CD4-positive, alpha-beta T cell treated with Interleukin-4 for 1 hour (primary cell): ENCODE measurements at regions not wholly inside any gene's neighbourhood (a gene's known extent, or its start where the extent isn't known, plus 50 kb on each side); places are given as distances from the start of the nearest gene placed in this dataset.

Experiments
- DNase-seq, 2 donors: peaks; one replicate each; pipeline ENCODE4 v3.0.0-alpha.2; 2020 to 2022

DNA sequence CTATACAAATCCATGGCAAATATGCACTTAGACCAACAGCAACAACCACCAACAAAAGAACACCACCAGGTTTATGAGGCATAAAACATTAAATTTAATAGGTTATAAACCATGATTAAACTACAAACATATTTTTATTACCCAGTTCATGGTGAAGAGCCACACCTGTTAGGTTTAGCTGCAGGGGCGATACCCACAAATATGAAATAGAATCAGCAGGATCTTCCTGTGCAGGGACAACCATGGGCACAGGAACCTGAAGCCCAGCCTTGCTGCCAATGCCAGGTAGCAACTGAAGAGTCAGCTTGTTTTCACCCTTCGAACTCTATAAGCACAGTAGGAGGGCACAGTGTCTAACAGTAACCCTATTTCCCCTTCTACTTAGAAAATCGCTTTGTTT lies 675.0 kb downstream of the SATB2 start:
- no peak for DNase-seq

DNA sequence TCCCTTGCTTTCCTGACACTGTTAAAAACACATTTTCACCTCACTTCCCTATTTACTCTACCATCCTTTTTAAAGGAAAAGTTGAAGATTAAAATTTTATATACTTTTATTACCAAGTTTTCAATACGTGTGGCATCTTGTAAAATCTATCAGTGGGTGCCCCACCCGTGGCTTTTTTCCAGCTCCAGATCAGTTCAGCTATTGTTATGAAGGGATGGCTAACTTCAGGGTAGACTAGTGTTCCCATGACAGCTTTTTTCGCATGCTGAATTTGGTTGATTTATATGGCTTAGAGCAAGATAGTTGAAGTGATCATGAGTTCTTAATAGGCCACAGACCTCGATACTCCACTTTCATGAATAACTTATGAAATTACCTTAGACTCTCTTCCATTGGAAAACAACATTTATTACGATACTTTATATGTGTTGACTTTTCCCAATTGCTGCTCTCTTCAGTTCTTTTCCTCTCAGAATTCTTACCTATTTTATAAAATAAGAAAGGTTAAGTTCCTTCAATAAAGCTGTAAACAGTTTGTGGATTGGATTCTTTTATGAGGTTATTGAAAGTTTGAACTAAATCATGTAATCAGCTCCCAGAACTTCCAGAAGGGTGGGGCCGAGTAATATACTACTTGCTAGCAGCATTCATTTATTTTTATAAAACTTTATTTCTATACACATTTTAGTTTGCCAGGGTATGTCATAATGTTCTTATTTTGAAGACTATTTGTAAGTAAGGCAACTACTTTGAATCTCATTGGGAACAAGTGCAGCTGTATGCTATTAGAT lies 680.9 kb downstream of the SATB2 start:
- no peak for DNase-seq

DNA sequence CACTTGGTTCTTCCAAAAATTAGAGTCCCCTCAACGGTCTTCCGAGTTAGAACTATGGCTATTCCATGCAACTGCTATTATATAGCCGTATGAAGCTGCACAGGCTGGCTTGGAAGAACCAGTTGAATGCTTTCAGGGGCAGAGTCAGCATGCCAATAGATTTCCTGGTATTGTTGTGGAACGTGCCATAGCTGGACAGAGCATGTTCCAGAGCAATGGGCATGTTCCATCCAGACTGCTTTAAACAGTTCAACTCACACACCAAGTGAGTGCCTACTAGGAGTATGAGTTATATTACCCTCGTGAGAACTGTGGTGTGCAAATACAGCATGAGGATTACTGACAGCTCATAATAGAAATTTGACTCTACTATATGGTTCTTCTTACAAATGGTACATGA lies 682.0 kb downstream of the SATB2 start:
- DNase-seq = no peak

DNA sequence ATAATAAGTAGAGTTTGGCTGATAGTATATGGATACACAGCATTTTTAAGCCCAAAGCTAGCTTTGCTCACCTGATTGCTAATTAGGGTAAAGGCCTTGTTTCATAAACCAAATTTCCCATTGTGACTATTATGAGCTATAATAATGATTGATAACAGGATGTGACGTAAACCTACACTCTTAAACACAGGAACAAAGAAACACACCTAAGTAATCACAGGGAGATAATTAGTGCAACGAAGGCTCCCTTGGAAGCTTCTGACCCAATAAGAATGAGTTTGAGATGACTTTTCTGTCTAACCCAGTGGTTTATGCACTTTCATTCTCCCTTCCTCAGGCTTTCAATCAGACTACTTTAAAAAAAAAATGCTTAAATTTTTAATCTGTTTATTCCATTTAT lies 683.2 kb downstream of the SATB2 start:
- no peak for DNase-seq

DNA sequence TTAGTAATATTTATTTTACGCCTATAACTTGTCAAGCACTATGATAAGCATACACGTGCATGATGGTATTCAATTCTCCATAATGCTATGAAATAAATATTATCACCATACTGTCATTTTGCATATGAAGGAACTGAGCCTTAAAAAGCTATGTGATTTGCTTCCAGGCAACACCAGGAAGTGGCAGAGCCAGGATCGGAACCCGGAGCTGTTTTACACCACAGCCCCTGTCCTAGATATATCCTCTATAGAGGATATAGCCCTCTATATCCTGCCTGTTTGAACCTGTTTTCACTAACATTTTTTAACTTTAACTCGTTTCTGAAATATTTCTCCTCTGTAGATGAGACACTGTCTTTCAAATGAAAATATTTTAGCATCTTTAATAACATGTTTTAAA lies 690.0 kb downstream of the SATB2 start:
- DNase-seq = no peak

DNA sequence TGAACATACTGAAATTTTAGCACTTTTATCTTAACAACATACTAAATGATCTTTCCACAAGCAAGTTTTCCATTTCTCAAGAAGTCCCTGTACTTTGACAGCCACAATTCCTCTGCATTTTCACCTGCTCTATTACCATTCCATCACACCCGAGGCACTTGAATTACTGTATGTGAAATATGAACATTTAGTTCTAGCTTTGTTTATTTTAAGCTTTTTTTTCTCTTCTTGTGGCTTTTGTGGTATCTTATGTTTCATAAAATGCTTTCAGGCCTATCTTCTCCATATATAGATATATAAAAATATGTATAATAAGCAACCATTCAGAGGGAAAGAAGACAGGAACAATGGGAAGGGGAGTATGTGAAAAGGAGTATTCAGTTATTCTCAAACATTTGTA lies 693.9 kb downstream of the SATB2 start:
- no peak for DNase-seq

DNA sequence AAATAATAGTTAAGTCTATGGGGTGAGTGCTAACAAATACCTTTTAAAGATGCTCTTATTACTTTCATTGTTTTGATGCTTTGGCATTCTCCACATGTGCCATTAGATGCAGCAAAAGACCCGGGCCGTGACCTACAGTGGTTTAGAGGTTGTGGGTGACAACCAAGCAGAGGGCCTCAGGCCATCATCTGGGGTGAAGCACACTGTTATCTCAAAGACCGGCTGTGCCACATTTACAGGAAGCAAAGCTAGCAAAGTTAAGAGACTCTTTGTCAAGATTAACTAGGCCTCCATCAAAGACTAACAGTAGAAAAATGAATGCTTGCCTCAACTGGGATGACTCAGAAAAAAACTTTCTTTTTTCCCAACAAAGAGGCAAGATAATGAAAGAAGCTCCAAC lies 695.3 kb downstream of the SATB2 start:
- no peak for DNase-seq

DNA sequence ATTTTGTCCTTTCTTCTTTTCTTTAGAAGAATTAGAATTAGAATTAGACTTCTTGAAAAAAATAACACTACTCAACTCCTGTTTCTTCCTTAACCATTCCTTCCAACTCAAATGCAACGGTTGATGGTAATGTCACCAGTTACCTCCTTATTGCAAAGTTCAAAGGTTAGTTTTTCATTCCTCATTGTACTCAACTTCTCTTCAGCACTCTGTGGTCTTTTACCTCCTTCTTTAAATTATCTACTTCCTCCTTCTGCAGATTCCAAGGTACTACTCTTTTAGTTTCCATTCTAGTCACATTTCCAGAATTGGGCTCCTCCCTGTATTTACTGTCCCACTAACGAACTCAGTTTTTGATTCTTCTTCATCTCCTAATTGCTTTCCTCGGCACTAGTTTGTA lies 700.7 kb downstream of the SATB2 start:
- no peak for DNase-seq

DNA sequence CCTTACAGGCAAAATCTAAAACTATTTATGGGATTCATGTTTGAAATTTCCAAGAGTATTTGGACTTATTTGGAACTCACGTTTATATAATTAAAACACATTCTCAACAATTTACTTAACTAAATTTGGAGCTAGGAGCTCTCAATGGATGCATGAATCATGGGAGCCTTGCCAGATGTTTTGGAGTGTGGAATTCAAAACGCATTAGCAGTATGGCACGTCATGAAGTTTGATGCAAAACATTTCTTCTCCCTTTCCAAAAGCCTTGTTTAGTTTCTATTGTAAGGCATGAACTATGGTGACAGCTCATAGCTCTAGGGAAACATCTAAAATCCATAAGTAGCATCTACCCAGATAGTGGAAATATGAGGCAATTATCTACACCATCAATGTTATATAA lies 701.6 kb downstream of the SATB2 start:
- no peak for DNase-seq

DNA sequence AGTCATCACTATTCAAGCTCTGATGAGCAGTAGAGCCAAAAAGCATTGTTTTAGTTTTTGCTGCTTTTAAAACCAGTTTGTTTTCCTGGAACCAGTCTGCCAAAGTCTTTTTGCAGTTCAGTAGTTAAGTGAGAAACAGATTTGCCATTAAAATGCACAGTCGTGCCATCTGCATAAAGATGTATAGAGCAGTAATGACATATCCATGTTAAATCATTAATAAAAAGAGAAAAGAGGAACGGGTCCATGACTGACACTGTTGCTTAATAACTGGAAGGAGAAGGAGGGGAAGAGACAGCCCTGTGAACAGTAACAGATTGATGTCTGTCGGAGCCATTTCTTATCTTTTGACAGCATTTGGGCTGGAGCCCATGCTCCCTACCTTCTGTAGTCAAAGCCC lies 704.6 kb downstream of the SATB2 start:
- no peak for DNase-seq

DNA sequence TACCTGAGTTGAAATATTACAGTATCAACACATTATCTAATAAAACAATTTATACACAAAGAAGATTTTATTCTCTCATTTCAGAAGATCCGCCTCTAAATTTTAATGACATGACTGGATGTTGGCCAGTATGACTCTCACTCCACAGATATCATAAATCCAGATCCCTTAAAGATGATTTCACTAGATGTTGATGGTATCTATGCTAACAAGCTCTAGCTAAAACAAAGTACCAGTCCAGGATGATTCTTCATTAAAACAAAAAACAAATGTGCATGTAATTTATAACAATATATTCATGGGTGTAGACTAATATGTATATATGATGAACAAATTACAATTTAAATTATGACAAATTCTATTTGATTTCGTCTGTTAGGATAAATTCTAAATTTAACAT lies 708.4 kb downstream of the SATB2 start:
- no peak for DNase-seq

DNA sequence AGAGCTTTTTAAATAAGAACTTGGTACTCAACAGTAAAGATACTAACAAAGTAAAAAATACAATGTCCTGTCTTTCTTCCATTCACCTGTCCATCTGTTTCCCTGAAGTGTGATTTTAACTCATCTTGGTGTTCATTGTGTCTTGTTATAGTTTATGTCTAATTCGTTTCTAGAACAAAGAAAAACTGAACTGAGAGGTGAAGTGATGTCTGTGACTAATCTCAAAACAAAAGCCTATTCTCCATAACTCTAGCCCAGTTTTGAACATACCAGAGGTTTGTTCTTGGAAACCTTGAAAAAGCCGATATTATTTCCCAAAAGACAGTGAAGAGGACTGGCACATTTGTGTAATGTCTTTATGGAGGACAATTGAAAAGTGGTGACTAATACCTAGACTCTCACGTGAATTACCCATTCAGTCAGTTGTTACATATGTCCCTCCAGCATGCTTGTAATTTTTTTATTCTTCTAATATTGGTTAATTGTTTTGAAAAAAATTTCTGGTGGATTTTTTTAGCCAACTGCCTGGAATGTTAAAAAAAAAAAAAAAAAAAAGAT lies 725.8 kb downstream of the SATB2 start:
- no peak for DNase-seq

DNA sequence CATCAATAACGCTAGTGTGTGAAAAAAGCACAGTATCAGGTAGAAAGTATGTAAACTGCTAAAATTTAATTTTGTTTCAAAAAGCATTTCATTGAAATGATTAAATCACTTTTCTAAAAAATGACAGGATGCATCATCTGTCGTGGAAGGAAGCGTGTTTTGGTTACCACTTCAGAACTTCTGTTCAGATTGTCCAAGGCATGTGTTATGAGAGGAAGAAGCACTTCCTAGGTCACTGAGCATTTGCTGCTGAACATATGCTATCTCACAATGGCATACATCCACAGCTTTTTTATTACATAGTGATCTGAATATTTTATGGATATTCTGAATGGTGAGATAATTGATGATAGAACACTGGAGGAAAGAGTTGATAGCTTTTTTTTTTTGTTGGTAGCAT lies 737.5 kb downstream of the SATB2 start:
- no peak for DNase-seq

DNA sequence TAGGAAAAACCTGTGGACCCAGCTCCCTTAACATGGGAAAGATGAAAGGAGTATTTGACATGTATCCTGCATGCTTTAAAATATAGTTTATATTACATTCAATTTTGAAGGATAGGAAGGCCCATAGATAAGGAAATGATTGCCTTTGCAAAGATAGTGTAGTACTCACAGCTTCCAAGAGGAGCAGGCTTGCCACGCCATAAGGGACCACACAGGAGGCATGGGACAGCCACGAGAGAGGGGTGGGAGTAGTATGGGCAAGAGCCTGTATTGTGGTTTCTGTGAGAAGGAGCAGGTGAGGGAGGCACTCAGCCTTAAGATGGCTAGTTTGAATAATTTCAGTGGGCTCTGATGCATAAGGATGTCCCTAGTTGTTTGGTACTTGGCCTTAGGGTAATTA lies 740.3 kb downstream of the SATB2 start:
- DNase-seq = no peak

DNA sequence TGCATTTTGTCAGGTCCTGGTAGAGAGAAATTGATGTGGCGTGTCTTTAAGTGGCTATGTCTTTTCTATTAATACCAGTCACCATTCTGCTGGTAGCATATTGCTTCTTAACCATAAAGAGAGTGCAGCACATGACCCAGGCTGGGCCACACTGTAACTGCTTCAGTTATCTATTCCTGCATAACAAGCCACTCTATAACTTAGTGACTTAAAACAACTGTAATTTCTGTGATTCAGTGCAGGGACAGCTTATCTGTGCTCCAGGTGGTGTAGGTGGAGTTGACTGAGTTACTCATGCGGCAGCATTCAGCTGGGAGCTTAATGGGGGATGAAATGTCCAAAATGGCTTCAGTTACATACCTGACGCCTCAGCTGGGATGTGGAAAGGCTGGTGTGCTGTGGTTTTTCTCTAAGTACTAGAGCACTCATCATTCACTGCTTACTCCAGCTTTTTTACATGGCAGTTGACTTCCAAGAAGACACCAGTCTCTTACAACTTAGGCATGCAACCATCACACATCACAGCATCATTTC lies 742.4 kb downstream of the SATB2 start:
- DNase-seq = no peak

DNA sequence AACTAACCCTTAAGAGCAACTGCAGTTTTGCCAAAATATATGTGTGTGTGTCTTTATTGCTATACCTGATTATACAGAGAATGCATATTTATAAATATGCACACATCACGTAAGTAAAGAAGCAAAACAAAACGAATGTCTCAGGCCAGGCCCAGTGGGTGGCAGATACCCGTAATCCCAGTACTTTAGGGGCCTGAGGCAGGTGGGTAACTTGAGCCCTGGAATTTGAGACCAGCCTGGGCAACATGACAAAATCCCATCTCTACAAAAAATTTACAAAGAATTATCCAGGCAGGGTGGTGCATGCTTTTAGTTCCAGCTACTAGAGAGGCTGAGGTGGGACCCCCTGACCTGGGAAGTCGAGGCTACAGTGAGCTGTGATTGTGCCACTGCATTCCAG lies 745.3 kb downstream of the SATB2 start:
- no peak for DNase-seq

DNA sequence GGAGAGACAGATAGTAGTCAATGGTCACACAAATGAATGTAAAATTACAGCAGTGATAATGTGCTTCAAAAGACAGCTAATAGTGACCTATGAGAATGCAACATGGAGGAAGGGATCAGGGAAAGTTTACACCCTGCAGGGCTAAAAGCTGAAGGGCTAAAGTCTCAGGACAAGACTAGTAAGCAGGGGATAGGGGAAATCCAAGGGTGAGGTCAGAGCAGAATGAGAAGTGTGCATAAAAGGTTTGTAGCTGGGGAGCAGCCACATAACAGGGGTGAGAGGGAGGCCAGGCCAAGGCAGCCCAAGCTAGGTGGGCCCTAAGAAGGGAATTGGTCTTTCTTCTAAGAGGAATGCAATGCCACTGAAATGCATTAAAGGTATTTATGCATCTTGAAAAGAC lies 746.3 kb downstream of the SATB2 start:
- no peak for DNase-seq

DNA sequence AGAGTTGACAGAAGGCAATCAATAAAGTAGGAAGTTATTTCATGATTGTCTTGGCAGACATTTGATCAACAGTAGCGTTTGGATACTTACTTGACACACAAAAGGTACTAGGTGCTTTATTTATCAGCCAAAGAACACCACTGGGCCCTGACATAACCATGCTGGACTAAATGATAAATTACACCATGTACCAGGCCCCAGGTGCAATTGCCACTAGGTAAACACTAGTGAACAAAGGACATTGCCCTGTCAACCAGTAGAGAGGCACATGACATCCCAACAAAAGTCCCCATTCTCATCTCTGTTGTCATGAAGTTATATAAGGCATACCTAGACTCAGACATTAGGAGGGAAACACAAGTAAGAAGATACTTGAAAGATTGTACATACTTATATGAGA lies 747.2 kb downstream of the SATB2 start:
- no peak for DNase-seq

DNA sequence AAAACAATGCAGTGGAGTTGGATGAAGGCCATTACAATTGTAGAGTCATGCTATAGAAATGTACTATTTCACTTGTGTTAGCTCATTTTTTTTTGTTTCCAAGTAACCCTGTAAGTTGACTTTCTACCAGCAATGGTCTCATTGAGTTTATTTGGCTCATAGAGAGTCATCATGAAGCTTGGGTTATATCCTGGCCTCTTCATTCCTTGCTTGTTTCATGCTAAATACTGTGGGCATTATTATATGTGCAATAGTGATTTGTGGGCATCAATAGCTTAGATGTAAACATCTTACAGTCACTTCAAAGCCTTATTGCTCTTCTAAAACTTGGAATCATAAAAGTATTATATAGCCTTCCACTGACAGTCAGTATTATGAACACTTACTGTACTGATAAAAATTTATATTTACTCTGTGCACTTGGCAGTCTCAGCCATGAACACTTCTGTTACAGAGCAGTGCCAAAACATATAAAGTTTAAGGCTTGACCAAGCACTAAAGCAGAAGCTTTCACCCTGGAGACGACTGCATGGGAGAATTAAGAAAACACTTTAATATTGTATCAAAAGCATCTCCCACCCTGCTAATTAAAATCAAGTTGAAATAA lies 751.2 kb downstream of the SATB2 start:
- no peak for DNase-seq

DNA sequence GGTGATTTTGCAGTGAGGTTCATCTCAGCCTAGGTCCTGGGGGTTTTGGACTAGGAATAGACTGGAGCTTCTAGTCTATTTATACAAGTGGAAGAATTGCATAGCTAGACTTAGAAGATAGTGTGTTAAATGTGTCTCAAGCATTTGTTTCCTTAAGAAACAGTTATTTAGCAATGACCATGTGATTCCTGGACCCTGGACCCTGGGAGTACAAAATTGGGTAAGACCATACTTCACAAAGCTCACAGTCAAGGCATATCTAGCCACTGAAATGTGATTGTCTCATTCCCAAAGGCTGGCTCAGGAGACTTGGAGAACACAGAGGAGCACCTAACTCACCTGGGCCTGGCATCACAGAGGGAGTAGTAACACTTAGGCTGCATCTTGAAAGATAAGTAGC lies 754.5 kb downstream of the SATB2 start:
- no peak for DNase-seq

DNA sequence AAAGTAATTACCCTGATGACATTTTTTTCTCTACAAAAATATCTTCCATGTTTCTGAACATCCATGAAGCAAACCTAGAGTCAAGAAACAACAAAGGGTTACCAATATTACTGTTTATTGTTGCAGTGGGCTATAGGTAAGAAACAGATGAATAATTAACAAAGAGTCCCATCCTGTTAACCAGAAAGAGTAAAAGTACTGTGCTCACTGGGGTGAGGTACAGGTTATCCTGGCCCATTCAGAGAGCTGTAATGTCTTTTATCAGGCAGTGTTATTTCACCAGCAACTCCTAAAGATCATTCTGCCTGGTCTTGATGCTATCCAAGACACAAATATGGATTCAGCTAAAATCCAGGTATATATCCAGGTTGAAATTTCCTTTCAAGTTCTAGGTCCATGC lies 754.9 kb downstream of the SATB2 start:
- DNase-seq = no peak

DNA sequence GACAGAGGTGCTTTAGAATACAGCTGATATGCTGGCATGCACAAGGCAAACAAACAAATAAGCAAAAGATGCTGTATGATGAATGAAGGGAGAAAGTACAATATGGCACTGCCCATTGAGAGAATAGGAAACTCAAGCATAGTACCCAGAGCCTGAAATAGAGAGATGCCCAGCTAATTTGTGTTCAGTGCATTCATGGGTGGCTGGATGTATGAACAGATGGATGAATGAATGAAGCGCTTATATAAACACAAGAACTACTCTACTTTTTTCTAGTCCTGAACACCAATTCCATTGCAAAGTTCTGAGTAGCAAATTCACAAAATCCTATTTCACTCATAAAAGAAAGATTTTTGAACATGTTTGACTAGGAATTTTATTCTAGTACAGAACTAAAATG lies 756.3 kb downstream of the SATB2 start:
- DNase-seq = no peak

DNA sequence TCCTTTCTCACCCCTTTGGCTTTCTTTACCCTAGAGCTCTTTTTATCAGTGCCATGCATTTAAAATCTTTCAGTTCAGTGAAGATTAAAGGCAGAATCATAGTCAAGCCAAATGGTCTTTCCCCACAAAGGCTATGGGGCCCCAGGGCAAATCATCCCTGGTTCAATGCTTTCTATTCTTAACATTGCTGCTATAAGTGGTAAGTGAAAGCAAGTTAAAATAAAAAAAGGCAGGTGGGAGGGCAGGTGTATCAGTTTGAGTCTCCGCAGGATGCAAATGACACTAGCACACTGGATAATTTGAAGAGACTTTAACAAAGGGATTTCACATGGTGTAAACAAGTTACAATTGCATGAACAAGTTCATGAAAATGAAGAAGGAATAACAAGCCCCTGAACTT lies 757.4 kb downstream of the SATB2 start:
- DNase-seq = no peak

DNA sequence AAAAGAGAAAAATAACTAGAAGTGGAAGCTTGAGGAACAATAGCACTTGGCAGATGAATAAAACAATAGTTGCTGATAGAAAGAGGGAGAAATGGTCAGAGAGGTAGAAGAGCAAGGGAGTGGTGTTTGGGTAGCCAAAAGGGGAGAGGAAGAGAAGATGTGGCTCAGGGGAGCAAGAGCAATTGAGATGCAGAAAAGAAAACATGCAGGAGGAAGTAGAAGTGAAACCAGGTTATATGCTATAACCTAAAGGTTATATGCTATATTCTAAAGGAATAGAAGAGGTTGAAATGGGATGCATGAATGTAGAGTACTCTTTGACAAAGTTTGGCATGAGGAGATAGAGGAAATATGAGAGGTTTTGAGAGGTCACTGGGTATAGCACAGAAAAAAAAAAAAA lies 759.5 kb downstream of the SATB2 start:
- no peak for DNase-seq

DNA sequence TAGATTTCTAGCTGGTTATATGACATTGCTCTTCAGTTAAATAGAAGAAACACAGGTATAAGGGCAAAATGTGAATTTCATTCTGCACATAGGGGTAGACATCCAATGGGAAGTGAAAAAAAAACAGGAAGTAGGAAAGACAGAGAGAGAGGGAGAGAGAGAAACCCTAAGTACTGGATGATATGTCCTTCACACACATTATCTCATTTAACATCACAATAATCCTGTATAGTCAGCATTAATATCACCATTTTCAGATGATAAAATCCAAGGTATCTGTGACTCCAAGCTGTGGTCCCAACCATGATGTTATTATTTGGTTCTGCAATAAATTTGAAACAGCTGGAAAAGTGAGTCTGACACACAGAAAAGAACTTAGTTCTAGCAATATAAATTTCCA lies 759.9 kb downstream of the SATB2 start:
- DNase-seq = no peak
